ENCODE measurements at regions not wholly inside any gene's neighbourhood (a gene's known extent, or its start where the extent isn't known, plus 50 kb on each side); places are given as distances from the start of the nearest gene placed in this dataset.

GRCh38 chr2:221070106-221070505 is 502.0 kb downstream of the EPHA4 start:
- no peak overlapping the region for H3K4me3 ChIP-seq (ENCODE audit: low read length)
- no peaks in the 10 kb centered on the region for H4K20me1 ChIP-seq (ENCODE audit: insufficient read depth)
- H3K9ac ChIP-seq (ENCODE audit: low read length) = no peak overlapping the region
- no peaks in the 10 kb centered on the region for H3K9me3 ChIP-seq (ENCODE audit: low read length)
- H2AFZ ChIP-seq (ENCODE audit: low read depth, low read length) = no peak overlapping the region
- H3F3A ChIP-seq (ENCODE audit: insufficient read depth, low read length, poor library complexity, severe bottlenecking) = no peaks in the 10 kb centered on the region
- H3K27ac ChIP-seq (ENCODE audit: low read length) = no peak overlapping the region
- no peaks in the 10 kb centered on the region for H3K9me2 ChIP-seq (ENCODE audit: insufficient read depth, low read length)
- no peaks in the 10 kb centered on the region for H3K36me3 ChIP-seq (ENCODE audit: insufficient read depth, low read length)
- TF ChIP-seq REST (IDR thresholded peaks at IDR 0.05; ENCODE audit: borderline replicate concordance) = no peak
- no peak for TF ChIP-seq EZH2 (IDR thresholded peaks at IDR 0.05; ENCODE audit: borderline replicate concordance, insufficient read depth, low read length, poor library complexity, severe bottlenecking)
- no peak for TF ChIP-seq EP300 (conservative IDR thresholded peaks at IDR 0.05; ENCODE audit: poor library complexity, severe bottlenecking)
- no peak for TF ChIP-seq SMC3 (conservative IDR thresholded peaks at IDR 0.05; ENCODE audit: poor library complexity)
- TF ChIP-seq POLR2AphosphoS5 (IDR thresholded peaks at IDR 0.05) = no peak
- no peak for TF ChIP-seq MXI1 (conservative IDR thresholded peaks at IDR 0.05; ENCODE audit: poor library complexity, severe bottlenecking)
- no peak for TF ChIP-seq TAF1 (IDR thresholded peaks at IDR 0.05; ENCODE audit: low read depth)
- no peak for TF ChIP-seq CTCF (IDR thresholded peaks at IDR 0.05; ENCODE audit: poor library complexity, severe bottlenecking)
- TF ChIP-seq RAD21 (conservative IDR thresholded peaks at IDR 0.05) = no peak
- no peak overlapping the region for H3K4me2 ChIP-seq (ENCODE audit: low read length)
- H3K27me3 ChIP-seq (ENCODE audit: insufficient read depth, low read depth, low read length) = no peaks in the 10 kb centered on the region
- H3K79me2 ChIP-seq (replicated peaks; ENCODE audit: insufficient read depth, low read length) = no peaks in the 10 kb centered on the region

GRCh38 chr2:221073326-221074049 is 498.6 kb downstream of the EPHA4 start:
- Histone ChIP-seq H3K4me3 (ENCODE audit: low read length) (no peak overlapping the region), H3K27ac (ENCODE audit: low read length) (no peak overlapping the region), H3K9ac (ENCODE audit: low read length) (no peak overlapping the region), H3K4me2 (ENCODE audit: low read length) (no peak overlapping the region), H3K79me2 (replicated peaks; ENCODE audit: insufficient read depth, low read length) (no peaks in the 10 kb centered on the region), H3K27me3 (ENCODE audit: insufficient read depth, low read depth, low read length) (no peaks in the 10 kb centered on the region), H3K36me3 (ENCODE audit: insufficient read depth, low read length) (no peaks in the 10 kb centered on the region), H3K9me3 (ENCODE audit: low read length) (no peaks in the 10 kb centered on the region), H3F3A (ENCODE audit: insufficient read depth, low read length, poor library complexity, severe bottlenecking) (no peaks in the 10 kb centered on the region), H2AFZ (ENCODE audit: low read depth, low read length) (no peak overlapping the region), H4K20me1 (ENCODE audit: insufficient read depth) (no peaks in the 10 kb centered on the region), H3K9me2 (ENCODE audit: insufficient read depth, low read length) (no peaks in the 10 kb centered on the region)
- TF ChIP-seq MXI1 (conservative IDR thresholded peaks at IDR 0.05; ENCODE audit: poor library complexity, severe bottlenecking) (no peak), SMC3 (conservative IDR thresholded peaks at IDR 0.05; ENCODE audit: poor library complexity) (no peak), CTCF (IDR thresholded peaks at IDR 0.05; ENCODE audit: poor library complexity, severe bottlenecking) (no peak), TAF1 (IDR thresholded peaks at IDR 0.05; ENCODE audit: low read depth) (no peak), EZH2 (IDR thresholded peaks at IDR 0.05; ENCODE audit: borderline replicate concordance, insufficient read depth, low read length, poor library complexity, severe bottlenecking) (no peak), REST (IDR thresholded peaks at IDR 0.05; ENCODE audit: borderline replicate concordance) (no peak), POLR2AphosphoS5 (IDR thresholded peaks at IDR 0.05) (no peak), EP300 (conservative IDR thresholded peaks at IDR 0.05; ENCODE audit: poor library complexity, severe bottlenecking) (no peak), RAD21 (conservative IDR thresholded peaks at IDR 0.05) (no peak)
